LNCaP clone FGC (cell line): ENCODE measurements at regions not wholly inside any gene's neighbourhood (a gene's known extent, or its start where the extent isn't known, plus 50 kb on each side); places are given as distances from the start of the nearest gene placed in this dataset.

Experiments
- DNase-seq: peaks from one replicate; pipeline ENCODE4 v3.0.0-alpha.2; 2011; ENCODE audit warnings: low read depth
- H3K4me3 ChIP-seq: 2 replicates; pipeline ENCODE4 v1.5.1; 2011; ENCODE audit warnings: mild to moderate bottlenecking, low read depth, low read length, control low read depth
- CTCF ChIP-seq: IDR thresholded peaks from 2 replicates; pipeline ENCODE4 v1.5.1; 2012; ENCODE audit warnings: mild to moderate bottlenecking; ENCODE audit not compliant: control insufficient read depth, insufficient read depth; ENCODE audit errors: extremely low read depth

DNA sequence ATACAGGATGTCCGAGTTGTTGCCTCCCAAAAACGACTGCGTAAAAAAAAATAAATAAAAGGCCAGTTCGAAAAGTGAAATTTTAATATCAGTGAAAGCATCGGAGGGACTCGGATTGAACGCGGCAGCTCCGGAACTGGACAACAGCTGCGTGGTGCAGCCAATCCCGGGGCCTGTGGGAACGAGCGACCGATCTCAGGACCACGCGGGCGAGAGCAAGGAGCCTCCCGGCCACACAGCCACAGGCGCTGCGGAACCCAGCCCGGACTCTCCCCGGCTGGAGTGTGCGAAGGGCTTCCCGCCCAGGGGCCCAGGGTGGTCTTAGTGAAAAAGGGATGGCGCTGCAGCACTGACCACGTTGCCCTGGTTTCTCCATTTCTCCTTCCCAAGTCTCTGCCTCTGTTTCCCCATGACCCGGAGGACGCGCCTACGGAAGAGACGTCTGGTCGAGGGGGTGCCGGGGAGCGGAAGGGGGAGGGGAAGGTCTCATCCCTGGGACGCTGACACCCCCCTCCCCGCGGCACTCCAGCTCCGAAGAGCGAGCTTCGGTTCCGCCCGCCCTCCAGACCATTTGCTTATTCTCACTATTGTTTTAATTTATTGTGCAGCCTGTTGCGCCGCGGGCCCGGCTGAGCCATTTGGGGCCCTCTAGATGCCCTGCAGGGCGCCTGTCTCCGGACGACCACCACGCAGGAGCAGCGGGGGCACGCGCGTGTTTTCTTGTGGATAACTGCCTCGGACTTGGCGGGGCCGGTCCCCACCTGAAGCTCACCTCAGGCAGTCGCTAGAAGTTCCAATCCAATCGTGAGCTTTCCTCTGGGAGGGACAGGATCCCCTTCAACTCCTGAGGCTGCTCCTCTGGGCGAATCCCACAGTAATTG lies 303.0 kb downstream of the PARP8 start:
- no peak for DNase-seq
- no peak overlapping the region for H3K4me3 ChIP-seq
- no peak for TF ChIP-seq CTCF

DNA sequence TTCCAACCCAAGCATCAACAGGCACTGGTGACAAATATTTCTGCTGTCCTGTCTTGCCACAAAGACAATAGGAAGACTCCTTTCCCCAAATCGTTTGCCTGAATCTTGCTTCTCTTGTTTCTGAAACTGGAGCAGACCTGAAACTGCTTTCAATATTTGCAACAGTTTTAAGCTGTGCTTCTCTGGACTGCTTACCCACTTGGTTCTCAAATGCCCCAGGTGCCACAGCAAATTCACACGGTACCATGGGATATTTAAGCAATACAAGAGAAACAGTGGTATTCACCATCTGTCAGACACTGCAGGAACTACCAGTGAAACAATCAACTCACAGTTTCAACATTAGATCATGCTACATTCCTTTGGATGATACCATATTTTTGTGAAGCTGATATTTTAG lies 309.4 kb downstream of the PARP8 start:
- TF ChIP-seq CTCF = no peak
- H3K4me3 ChIP-seq = no peak overlapping the region
- DNase-seq = no peak

DNA sequence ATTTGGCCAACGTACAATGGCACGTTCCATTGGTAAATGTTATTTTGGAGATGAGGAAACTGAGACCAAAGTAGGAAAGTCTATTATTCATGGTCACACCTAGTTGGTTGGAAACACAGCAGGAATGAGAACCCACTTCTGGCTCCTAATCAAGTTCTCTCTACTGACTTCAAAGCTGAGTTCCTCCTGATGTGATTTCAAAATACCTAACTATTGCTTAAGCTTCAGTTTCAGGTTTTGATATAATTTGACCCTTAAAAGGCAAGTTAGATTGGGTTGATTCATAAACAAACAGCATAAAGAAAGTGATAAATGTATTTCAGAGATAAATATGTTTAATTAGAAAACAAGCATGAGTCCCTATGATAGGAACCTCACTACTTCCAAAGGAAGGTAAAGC lies 312.5 kb downstream of the PARP8 start:
- DNase-seq = no peak
- no peak overlapping the region for H3K4me3 ChIP-seq
- TF ChIP-seq CTCF = no peak

GRCh38 chr5:50984640-50985039 lies 318.2 kb downstream of the PARP8 start:
- no peak for DNase-seq
- no peak overlapping the region for H3K4me3 ChIP-seq
- TF ChIP-seq CTCF = no peak

GRCh38 chr5:50990296-50990924 lies 324.0 kb downstream of the PARP8 start:
- no peak overlapping the region for H3K4me3 ChIP-seq
- no peak for TF ChIP-seq CTCF
- DNase-seq = no peak

GRCh38 chr5:50995285-50995942 lies 329.0 kb downstream of the PARP8 start:
- H3K4me3 ChIP-seq = no peak overlapping the region
- TF ChIP-seq CTCF = peak; percentile 35; the same call in 1 of the 2 replicates
- no peak for DNase-seq
